Liver (tissue), 3 donors: ENCODE measurements at regions not wholly inside any gene's neighbourhood (a gene's known extent, or its start where the extent isn't known, plus 50 kb on each side); places are given as distances from the start of the nearest gene placed in this dataset.

Source experiments
- EGR1 ChIP-seq, 2 donors: IDR thresholded peaks; 2 replicates each; pipeline ENCODE4 v1.6.1; 2016 to 2018; ENCODE audit warnings: antibody characterized with exemption in 2 of 2, low read depth in 2 of 2
- FOXA1 ChIP-seq: IDR thresholded peaks from 2 replicates; pipeline ENCODE4 v1.6.1; 2016; ENCODE audit warnings: antibody characterized with exemption
- GABPA ChIP-seq, 2 donors: IDR thresholded peaks in 1 of 2; conservative IDR thresholded peaks in 1 of 2; 2 replicates each; pipeline ENCODE4 v1.6.1; 2016; ENCODE audit warnings: antibody characterized with exemption in 2 of 2, mild to moderate bottlenecking in 1 of 2, moderate library complexity in 1 of 2
- JUND ChIP-seq, 2 donors: IDR thresholded peaks; 2 replicates each; pipeline ENCODE4 v1.6.1; 2016; ENCODE audit warnings: antibody characterized with exemption in 2 of 2
- RAD21 ChIP-seq, 2 donors: IDR thresholded peaks; 2 replicates each; pipeline ENCODE4 v1.6.1; 2016; ENCODE audit warnings: antibody characterized with exemption in 2 of 2, mild to moderate bottlenecking in 2 of 2
- SP1 ChIP-seq: IDR thresholded peaks from 2 replicates; pipeline ENCODE4 v1.6.1; 2018; ENCODE audit warnings: antibody characterized with exemption, mild to moderate bottlenecking
- TAF1 ChIP-seq: conservative IDR thresholded peaks from 2 replicates; pipeline ENCODE4 v1.6.1; 2016; ENCODE audit warnings: antibody characterized with exemption, mild to moderate bottlenecking
- YY1 ChIP-seq: IDR thresholded peaks from 2 replicates; pipeline ENCODE4 v1.6.1; 2016; ENCODE audit warnings: antibody characterized with exemption, mild to moderate bottlenecking
- TF ChIP-seq, protein P1 (sequence below): fragments of 150-350 bp; IDR thresholded peaks from 2 replicates; pipeline ENCODE4 v1.5.1; 2017; ENCODE audit warnings: improper control_type of control experiment, low read depth, low read length; ENCODE audit not compliant: missing input control
- TF ChIP-seq, protein P2 (sequence below): IDR thresholded peaks from 2 replicates; pipeline ENCODE4 v1.6.1; 2016; ENCODE audit warnings: antibody characterized with exemption
- TF ChIP-seq, protein P3 (sequence below): IDR thresholded peaks from 2 replicates; pipeline ENCODE4 v1.6.1; 2016; ENCODE audit warnings: antibody characterized with exemption, mild to moderate bottlenecking
- TF ChIP-seq, protein P4 (sequence below): IDR thresholded peaks from 2 replicates; pipeline ENCODE4 v1.6.1; 2016; ENCODE audit warnings: antibody characterized with exemption
- donor health status: healthy.
- donor health status: healthy.

DNA sequence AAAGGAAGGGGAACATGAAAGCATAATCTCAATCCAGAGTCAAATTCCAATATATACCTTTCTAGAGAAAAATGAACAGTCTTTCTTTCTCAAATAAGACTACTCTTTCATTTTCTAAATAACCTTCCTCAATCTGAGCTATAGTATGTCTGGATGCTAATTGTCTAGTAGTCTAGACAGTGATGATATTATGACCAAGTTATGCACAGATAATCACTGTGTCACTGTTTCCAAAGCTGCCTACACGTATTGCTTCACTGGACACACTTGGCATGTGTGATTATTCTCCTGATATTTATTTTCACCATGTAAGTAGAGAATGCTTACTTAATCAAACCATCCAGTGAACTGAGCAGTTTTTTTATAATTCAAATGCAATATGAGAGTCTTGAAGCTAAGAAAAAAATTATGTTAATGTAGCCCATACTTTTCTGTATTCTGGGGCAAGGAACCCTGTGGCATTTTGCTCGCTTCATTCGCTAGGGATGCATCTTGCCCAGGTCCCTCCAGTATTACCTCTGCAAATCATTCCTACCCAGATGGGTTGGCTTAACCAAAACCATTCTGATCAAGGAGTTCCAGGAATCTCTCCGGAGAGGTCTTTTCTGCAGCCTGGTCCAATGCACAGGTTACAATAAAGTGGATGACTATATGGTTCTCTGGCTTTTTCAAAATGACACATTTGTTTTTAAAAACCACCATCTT is 303.1 kb upstream of the RUNX1 start:
- TF ChIP-seq, protein P1, sequence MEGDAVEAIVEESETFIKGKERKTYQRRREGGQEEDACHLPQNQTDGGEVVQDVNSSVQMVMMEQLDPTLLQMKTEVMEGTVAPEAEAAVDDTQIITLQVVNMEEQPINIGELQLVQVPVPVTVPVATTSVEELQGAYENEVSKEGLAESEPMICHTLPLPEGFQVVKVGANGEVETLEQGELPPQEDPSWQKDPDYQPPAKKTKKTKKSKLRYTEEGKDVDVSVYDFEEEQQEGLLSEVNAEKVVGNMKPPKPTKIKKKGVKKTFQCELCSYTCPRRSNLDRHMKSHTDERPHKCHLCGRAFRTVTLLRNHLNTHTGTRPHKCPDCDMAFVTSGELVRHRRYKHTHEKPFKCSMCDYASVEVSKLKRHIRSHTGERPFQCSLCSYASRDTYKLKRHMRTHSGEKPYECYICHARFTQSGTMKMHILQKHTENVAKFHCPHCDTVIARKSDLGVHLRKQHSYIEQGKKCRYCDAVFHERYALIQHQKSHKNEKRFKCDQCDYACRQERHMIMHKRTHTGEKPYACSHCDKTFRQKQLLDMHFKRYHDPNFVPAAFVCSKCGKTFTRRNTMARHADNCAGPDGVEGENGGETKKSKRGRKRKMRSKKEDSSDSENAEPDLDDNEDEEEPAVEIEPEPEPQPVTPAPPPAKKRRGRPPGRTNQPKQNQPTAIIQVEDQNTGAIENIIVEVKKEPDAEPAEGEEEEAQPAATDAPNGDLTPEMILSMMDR, result no peak
- TF ChIP-seq, protein P2, sequence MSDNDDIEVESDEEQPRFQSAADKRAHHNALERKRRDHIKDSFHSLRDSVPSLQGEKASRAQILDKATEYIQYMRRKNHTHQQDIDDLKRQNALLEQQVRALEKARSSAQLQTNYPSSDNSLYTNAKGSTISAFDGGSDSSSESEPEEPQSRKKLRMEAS, result no peak
- no peak for TF ChIP-seq TAF1
- TF ChIP-seq SP1, result no peak
- TF ChIP-seq YY1, result no peak
- TF ChIP-seq FOXA1, result no peak
- no peak for TF ChIP-seq GABPA (IDR thresholded peaks at IDR 0.05 in 1 of 2, conservative IDR thresholded peaks at IDR 0.05 in 1 of 2)
- TF ChIP-seq, protein P3, sequence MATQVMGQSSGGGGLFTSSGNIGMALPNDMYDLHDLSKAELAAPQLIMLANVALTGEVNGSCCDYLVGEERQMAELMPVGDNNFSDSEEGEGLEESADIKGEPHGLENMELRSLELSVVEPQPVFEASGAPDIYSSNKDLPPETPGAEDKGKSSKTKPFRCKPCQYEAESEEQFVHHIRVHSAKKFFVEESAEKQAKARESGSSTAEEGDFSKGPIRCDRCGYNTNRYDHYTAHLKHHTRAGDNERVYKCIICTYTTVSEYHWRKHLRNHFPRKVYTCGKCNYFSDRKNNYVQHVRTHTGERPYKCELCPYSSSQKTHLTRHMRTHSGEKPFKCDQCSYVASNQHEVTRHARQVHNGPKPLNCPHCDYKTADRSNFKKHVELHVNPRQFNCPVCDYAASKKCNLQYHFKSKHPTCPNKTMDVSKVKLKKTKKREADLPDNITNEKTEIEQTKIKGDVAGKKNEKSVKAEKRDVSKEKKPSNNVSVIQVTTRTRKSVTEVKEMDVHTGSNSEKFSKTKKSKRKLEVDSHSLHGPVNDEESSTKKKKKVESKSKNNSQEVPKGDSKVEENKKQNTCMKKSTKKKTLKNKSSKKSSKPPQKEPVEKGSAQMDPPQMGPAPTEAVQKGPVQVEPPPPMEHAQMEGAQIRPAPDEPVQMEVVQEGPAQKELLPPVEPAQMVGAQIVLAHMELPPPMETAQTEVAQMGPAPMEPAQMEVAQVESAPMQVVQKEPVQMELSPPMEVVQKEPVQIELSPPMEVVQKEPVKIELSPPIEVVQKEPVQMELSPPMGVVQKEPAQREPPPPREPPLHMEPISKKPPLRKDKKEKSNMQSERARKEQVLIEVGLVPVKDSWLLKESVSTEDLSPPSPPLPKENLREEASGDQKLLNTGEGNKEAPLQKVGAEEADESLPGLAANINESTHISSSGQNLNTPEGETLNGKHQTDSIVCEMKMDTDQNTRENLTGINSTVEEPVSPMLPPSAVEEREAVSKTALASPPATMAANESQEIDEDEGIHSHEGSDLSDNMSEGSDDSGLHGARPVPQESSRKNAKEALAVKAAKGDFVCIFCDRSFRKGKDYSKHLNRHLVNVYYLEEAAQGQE, result no peak
- no peak for TF ChIP-seq EGR1 (IDR thresholded peaks at IDR 0.05; ENCODE audit: low read depth in 2 of 2)
- TF ChIP-seq, protein P4, sequence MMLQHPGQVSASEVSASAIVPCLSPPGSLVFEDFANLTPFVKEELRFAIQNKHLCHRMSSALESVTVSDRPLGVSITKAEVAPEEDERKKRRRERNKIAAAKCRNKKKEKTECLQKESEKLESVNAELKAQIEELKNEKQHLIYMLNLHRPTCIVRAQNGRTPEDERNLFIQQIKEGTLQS, result no peak
- TF ChIP-seq JUND (IDR thresholded peaks at IDR 0.05), result no peak
- no peak for TF ChIP-seq RAD21 (IDR thresholded peaks at IDR 0.05)
